ENCODE measurements at regions not wholly inside any gene's neighbourhood (a gene's known extent, or its start where the extent isn't known, plus 50 kb on each side); places are given as distances from the start of the nearest gene placed in this dataset.

DNA sequence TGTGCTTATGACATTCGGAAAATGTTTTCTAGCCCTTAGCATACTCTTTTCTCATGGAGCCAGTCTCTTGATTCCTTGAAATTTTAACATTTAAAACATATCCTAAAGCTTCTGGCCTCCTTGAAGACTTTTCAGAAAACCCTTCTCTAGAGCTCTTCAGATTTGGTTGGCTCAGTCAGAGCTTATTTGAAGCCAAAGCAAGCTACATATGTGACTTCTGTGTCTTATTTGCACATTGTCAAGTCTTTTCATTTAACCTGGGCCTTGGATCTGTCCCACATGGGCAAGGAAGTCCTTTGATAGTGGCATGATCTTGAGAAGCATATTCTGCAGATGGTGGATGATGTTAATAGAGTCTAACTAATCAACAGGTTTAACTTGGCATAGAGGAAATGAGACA lies 116.5 kb downstream of the LACC1 start:
- TF ChIP-seq, protein P1, sequence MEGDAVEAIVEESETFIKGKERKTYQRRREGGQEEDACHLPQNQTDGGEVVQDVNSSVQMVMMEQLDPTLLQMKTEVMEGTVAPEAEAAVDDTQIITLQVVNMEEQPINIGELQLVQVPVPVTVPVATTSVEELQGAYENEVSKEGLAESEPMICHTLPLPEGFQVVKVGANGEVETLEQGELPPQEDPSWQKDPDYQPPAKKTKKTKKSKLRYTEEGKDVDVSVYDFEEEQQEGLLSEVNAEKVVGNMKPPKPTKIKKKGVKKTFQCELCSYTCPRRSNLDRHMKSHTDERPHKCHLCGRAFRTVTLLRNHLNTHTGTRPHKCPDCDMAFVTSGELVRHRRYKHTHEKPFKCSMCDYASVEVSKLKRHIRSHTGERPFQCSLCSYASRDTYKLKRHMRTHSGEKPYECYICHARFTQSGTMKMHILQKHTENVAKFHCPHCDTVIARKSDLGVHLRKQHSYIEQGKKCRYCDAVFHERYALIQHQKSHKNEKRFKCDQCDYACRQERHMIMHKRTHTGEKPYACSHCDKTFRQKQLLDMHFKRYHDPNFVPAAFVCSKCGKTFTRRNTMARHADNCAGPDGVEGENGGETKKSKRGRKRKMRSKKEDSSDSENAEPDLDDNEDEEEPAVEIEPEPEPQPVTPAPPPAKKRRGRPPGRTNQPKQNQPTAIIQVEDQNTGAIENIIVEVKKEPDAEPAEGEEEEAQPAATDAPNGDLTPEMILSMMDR (conservative IDR thresholded peaks at IDR 0.05 in 1 of 2, IDR thresholded peaks at IDR 0.05 in 1 of 2; ENCODE audit: extremely low read depth in 1 of 2, insufficient read depth in 1 of 2, low read depth in 1 of 2, low read length in 2 of 2), result no peak
- no peak for TF ChIP-seq EZH2 (IDR thresholded peaks at IDR 0.05; ENCODE audit: borderline replicate concordance, low read length)

Measured in mammary epithelial cell (primary cell).